ENCODE measurements at regions not wholly inside any gene's neighbourhood (a gene's known extent, or its start where the extent isn't known, plus 50 kb on each side); places are given as distances from the start of the nearest gene placed in this dataset.
"Not testable (repeated sequence)": the region's sequence is repeated elsewhere in the genome, so short reads cannot be mapped to it uniquely, and the experiment has no call there.

DNA sequence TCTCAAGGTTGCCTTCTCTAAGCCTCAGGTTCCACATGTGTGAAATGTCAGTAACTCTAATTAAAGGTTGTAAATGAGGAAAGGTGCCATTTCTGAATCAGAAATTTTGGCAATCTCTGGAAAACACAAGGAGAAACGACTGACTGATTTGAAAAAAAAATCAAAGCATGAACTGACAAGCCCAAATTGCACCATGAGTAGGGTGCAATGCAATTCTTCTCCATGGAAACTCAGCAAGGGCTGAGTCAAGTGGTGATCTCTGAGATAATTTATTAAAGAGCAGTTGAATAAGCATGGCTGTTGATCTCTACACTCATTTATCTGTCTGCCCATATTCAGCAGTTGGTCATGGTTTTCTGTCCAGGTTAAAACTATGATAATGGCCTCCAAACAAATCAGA lies 201.6 kb upstream of the CMC1 start:
- DNase-seq, result no peak

DNA sequence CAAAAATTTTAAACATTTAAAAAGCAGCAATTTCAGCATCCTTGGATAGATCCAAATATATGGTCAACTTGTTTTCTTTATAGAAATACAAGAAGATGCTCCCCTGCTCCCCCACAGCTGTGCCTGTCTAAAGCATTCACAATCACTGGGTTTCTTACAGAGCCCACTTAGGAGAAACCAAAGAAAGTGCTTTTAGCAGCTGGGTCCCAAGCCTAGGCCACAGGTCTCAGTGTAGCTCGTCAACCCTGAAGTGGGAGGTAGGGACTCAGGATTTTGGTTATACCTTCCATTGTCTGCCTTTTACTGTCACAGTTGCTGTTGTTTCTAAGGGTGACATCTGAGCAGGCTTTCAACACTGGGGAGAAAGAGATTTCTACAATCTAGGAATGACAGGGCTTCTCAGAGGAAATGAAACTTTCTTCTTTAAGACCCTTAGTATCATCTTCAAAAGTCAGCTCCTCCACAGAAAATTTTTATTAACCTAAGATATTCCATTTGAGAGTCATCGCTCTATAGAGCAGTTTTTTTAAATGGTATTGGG lies 199.3 kb upstream of the CMC1 start:
- no peak for DNase-seq

DNA sequence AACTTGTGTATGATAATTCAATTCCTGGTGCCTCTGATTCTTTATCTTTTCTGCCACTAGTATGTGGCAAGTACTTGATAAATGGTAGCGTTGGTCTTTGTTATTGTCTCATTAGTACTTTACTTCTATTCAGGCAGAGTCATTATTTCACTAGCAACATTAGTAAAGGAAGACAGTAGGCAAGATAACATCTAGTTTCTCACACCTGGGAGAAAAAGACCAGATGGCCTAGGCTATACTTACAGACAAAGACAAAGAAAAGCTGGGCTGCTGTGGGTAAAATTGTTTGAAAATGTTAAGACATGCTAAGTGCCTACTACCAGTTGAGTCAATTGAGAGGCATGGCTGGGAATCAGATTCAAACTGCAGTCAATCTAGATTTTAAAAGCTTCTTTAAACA lies 198.7 kb upstream of the CMC1 start:
- no peak for DNase-seq

DNA sequence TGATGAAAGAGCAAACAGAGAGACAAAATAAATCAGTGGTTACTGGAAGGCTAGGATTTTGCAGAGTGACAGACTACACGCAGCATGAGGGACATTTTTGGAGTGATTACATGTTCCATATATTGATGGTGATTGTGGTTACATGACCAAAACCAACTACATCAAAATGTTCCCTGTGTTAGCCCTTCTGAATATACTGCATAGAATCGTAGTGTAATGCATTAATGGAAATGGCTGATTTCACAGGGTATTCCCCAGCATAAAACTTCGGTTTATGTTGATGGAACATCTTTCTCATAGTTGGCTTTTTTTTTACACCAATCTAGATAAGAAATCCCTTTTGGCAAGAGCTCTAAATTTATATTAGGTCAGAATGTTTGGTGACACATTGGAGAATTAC lies 191.3 kb upstream of the CMC1 start:
- DNase-seq, result no peak

DNA sequence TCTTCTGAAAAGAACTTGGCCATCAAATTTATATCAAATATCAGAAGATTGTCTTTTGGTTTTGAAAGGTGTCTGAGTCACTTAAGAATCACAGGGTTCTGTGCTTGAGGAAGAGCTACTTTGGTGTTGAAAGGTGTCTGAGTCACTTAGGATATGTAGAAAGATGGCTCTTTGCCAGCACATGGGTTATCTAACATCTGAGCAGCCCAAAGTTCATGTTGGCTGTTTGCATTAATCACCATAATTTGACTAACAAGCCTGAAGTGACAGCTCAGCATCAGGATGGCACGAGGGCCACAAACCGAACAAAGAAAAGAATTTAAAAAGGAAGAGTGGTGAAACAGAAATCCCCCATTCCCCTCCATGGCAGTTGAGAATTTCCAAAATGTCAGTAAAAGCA lies 190.5 kb upstream of the CMC1 start:
- no peak for DNase-seq

DNA sequence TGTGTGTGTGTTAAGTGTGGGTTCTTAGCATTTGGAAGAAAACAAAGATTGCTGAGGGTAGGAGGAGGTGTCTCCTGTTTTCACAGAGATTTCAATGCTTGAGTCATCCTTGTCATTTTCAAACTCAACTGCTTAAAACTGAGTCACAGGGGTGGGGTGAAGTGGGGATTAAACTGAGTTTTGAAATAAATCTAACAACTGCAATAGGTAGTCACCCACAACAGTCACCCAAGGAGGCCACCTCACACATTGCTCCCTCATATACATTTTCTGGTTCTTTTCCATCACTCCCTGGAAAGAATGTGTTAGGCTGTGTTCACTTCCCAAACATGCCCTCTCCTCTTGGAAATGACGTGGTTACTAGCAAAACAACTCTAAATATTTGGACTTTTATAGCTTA lies 187.7 kb upstream of the CMC1 start:
- no peak for DNase-seq

DNA sequence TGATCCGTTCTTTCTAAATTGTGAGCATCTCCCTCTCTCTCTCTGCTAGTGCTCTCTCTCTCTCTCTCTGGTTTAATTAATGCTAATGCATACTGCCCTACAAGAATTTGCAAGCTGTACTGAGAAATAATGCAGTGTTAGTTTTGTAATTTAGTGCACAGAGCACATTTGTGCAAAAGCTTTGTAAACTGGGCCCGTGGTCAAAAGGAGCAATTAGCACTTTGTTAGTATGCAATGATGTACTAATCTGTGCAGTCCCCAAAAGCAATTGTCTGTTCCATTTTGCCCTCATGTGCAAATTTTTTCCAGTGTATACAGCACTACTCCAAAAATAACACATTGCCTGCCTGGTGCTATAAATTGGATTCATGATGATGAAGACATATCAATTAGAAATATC lies 184.6 kb upstream of the CMC1 start:
- no peak for DNase-seq

DNA sequence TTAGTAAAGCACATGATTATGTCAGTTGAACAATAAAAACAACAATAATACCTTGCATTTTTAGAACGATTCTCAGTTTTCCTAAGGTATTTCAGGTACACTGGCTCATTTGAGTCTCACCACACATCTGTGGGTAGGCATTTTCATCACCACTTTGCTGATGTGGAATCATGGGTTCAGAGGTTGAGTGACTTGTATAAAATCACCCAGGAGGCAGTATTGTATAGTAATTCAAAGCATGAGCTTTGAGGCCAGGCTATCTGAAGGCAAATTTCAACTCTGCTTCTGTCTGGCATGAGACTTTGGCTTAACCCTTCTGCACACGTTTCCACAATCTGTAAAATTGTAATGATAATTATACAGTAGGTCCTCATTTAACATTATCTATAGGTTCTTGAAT lies 183.9 kb upstream of the CMC1 start:
- DNase-seq, result no peak

DNA sequence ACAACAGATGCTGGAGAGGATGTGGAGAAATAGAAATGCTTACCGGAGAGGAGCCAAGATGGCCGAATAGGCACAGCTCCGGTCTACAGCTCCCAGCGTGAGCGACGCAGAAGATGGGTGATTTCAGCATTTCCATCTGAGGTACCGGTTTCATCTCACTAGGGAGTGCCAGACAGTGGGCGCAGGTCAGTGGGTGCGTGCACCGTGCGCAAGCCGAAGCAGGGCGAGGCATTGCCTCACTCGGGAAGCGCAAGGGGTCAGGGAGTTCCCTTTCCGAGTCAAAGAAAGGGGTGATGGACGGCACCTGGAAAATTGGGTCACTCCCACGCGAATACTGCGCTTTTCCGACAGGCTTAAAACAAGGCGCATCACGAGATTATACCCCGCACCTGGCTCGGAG lies 182.2 kb upstream of the CMC1 start:
- DNase-seq, result not testable (repeated sequence)

DNA sequence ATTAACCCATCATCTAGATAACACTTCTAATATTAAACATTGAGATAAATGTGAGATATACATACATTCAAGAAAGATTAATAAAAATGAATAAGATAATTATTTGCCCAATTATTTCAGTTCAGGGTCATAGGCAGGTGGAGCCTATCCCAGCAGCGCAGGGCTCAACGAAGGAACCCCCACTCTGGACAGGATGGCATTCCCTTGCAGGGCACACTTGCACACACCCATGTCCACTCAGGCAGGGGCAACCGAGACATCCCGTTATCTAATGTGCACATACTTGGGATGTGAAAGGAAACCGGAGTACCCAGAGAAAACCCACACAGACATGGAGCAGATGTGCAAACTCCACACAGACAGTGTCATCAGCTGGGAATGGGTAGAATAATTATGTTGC lies 175.4 kb upstream of the CMC1 start:
- DNase-seq, result no peak

DNA sequence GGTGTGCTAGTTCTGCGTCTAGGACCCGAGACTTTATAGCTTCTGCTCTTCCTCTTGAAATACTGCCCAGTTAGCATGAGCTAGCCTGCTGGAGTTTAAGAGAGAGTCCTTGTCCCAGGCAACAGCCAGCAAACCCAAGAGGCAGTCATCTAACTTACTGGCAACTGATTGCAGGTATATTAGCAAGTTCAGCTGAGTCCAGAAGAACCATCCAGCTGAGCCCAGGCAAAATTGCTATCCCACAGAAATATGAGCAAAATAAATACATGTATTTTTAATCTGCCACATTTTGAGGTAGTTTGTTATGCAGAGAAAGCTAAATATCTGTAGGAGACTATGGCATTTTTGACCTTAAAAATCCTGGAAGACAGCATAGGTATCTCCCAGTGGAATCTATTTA lies 174.4 kb upstream of the CMC1 start:
- no peak for DNase-seq

DNA sequence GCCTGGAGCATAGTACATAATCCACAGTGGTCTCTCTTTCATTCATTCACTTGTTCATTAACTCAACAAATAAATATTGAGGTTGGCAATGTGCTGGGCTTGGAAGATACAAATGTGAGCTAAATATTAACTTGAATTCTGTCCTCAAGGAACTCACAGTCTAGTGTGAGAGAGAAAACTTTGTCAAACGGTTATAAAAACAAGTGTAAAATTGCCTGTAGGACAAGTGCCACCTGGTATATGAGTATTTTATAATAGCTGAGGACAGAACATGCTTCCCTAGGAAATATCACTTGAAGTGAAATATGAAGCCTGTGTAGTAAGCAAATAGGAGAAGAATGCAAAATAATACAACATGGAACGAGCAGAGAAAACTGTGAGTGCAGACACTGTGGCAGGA lies 173.1 kb upstream of the CMC1 start:
- DNase-seq, result no peak

DNA sequence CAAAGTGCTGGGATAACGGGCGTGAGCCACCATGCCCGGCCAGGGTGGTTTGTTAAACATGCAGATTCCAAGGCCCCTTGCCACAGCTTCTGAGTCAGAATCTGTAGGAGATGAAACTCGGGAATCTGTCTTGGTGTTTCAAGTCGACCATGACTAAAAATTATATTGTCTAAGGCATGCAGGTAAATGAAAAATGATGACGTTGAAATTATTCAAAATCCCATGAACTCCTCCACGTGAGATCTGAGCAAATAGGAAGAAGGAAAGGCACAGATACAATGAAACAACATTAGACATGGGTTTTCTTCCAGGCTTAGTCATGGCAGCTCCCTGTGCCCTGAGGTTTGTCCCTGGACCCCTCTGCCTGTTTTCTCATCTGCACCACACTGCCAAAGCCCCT lies 172.0 kb upstream of the CMC1 start:
- DNase-seq, result no peak

DNA sequence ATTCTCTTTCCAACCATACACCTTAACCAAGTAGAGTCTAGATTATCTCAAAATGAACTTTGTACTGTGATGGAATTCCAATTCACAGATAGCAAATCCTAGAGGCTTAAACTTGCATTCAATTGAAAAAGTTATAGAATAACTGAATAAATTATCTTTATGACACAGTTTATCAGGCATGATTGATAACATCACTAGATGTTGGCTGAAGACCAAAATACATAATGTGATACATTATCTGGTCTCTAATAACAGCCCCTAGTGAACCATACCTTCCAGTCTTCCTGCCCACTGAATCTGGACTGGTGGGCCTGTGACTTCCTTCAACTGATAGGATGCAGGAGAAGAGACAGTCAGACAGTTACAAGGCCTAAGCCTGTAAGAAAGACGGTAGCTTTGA lies 165.2 kb upstream of the CMC1 start:
- no peak for DNase-seq

DNA sequence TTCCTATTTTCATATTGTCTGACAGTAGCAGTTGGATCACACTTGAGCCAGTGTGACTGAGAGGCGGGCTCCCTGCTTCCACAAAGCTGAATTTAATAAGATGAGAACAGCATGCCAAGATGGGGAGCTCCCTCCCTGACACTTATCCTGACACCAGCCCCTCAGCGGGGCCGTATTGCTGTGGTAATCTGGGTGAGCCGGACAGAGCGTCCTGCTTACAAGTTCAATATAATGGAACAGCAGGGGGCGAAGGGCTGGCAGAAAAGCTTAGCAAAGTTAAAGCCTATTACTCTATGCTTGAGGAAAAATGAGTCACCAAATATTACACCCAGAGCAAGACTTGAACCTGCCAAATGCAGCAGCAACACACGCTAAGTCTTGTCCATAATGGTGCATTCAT lies 163.8 kb upstream of the CMC1 start:
- DNase-seq, result no peak

DNA sequence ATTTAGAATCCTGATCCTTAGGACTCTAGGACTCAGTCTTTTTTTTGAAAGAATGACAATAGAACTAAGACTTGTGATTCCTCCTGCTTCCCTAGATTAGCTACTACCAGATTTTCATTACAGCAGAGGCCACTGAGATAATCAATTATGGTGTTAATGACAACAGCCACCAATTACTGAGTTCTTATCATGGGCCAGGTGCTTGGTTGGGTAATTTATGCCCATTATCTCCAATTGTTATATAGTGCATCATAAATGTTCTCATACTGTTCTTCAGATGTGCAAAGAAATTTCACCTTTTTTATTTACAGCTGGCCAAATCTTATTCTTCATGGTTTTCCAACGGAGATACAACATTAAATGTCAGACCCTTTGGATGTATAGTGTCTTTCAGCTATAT lies 162.9 kb upstream of the CMC1 start:
- no peak for DNase-seq

DNA sequence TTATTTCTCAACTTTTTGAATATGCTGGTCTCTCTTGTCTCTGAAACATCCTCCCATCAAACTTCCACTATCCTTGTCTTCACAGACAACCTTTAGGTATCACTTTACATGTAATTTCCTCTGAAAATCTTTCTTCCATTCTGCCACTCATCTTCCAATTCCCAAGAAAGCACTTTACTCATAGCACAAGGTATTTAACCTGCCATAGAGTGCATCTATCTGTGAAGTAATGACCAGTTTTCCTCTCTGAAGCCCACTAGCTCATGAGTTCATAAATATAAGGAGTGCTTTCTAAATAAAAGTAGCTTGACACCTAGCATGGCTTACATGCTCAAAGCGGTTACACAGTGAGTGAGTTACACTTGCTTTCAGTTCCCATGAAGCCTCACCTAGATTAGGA lies 160.7 kb upstream of the CMC1 start:
- DNase-seq, result no peak

DNA sequence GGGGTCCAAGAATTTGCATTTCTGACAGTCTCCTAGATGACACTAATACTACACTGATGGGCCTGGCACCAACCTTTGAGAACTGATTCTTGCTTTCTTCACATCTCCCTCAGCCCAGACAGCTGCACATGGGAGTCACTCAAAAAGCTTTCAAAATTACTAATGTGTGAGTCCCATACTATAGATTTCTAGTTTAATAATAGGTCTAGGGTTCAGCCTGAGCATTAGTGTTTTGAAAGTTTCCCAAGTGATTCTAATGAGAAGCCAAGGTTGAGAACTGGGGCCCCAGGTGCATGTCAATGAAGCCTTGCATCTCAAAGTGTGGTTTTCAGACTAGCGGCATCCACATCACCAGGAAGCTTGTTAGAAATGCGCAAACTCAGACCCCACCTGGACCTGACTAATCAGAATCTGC lies 159.9 kb upstream of the CMC1 start:
- DNase-seq, result no peak

DNA sequence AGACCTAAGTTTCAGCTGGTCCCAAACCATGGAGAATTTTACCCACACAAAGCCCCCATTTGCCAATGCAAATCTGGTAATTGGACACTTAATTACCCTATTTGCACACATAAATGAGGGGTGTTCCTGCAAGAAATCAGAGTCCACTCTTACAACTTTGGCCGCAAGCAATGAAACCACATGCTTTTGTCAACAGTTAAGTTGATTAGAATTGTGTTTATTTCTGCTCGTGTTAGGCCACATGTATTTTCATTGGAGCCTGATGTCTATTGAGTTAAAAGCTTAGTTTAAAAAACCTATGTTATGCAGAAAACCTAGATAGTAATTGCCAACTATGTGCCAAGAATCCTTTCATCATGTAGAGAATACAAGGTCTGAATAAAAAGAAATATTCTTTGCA lies 153.8 kb upstream of the CMC1 start:
- no peak for DNase-seq

DNA sequence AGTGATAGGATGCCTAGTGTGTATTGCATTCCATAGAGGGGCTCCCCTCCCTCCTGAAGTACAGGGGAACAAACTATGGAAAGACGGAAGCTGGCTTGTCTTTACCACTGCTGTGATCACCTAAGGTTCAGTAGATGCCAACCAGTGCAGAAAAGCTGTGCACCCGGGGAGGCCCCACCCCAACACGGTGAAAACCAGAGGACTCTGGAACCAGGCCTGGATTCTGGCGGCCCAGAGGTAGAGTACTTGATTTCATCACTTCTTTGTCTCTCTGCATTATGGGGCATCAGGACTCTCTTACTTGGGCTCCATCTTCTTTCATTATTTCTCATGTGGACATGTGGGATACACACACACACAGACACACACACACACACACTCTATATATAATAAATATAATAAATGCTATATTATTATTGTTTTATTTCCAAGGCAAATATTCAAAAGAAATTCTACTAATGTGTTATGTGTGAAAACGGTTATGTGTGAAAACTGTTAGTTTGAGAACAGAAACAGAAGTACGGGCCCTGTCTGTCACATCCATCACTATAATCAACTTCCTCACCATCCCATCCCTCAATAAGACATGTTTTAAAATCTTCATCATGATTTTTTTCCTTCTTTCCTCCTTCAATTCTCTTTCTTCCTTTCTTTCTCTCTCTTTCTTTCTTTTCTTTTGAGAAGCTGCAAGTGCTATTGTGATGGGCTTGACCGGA lies 152.4 kb upstream of the CMC1 start:
- no peak for DNase-seq

DNA sequence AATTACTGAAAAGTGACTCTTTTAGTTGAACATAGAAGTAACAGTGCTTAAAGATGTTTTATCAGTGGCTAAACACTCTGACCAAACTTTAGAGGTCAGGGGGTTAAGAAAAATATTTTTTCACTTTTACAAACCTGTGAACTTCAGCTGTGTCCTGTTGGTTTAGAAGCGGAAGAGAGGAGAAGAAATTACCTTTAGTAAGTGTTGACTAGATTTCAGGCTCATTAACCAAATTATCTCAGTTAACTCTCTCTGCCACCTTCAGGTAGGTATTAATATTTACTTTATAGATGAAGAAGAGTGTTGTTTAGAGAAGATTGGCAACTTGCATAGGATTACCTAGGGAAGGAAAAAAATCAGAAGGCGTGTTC lies 151.9 kb upstream of the CMC1 start:
- DNase-seq, result no peak

DNA sequence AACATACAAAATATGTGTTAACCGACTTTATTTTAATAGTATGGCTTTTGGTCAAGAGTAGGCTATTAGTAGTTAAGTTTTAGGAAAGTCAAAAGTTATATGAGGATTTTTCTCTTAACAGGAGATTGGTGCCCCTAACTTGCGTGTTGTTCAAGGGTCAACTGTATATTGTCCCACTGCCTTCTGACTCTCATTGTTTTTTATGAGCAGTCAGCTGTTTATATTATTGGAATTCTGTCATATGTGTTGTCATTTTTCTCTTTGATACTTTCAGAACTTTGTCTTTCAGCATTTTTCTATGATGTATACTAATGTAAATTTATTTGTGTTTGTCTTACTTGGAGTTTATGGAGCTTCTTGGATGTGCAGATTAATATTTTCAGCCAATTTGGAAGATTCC lies 142.1 kb upstream of the CMC1 start:
- no peak for DNase-seq

DNA sequence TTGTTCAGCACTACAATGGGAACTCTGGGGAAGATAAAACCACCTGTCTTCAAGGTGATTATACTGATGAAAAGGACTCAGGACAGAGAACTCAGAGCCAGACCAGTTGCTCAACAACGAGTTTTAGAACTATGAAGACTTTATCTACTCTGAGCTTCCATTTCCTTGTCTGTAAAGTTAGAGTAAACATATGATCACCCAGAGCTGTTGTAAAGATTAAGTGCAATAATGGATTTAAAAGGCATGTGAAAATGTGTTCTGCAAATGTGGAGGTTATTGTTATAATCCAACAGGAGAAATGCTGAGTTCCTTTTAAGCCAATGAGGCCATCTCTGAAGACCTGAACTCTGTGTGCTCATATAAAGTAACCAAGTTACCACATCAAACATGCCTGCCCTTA lies 139.7 kb upstream of the CMC1 start:
- no peak for DNase-seq

DNA sequence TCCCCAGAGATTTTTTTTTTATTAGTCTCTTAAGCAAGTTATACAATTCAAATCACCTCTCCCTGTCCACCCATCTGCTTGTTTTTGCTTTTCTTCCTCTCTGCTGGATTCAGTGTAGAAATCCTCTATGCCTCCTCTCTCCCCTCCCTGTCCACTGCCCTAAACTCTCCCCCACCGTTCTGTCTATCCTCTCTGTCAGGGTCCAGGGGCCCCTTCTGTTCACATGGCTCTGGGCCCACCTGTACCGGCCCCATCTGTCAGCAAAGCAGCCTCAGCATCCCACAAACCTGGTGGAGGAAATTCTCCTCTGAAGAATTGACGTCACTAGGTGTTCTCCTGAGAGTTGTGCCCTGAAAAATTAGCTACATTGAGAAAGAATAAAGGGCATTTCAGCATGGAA lies 137.6 kb upstream of the CMC1 start:
- DNase-seq, result no peak

DNA sequence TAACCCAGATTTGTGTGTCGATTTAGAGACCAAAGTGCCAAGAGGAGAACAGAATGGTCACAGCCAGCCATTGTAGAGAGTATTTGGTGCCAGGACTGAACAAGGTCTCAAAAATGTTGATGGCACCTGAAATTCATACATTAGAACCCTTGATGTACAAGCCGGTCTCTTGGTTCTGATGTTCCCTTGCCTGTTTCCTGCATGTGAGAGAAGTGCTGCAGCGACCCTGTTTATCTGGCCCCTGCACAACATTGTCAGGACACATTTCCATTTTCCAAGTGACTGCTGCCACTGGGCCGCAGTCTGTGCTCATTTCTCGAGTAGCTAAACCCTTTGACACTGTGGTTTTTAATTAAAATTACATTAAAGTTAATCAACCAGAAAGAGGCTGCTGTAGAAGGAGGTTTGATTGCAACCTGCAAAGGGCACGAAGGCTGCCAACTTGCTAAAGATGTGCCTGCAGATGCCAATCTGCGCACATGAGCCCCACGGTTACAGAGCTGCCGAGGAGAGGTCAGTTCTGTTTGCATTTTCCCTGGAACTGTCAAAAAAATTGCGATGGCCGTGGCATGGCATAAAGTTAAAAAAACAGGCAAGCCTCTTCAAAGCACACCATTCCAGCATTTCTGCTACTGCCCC lies 136.4 kb upstream of the CMC1 start:
- no peak for DNase-seq
